DND-41 (cell line): ENCODE measurements at regions not wholly inside any gene's neighbourhood (a gene's known extent, or its start where the extent isn't known, plus 50 kb on each side); places are given as distances from the start of the nearest gene placed in this dataset.

Source experiments
- ATAC-seq: fragments of 200-7000 bp; cut with Tn5 transposase; 3 replicates; pipeline ENCODE4 v1.9.1; 2021; ENCODE audit warnings: low read depth; ENCODE audit not compliant: insufficient read depth
- DNase-seq: peaks from one replicate; pipeline ENCODE4 v3.0.0-alpha.2; 2020
- H2AFZ ChIP-seq: 2 replicates; pipeline ENCODE4 v1.6.0; 2012; ENCODE audit warnings: low read depth, low read length
- H3K27ac ChIP-seq: 2 replicates; pipeline ENCODE4 v1.5.1; 2012; ENCODE audit warnings: low read length, inconsistent platforms
- H3K27me3 ChIP-seq: fragments of 200-600 bp; sonication (generic); 2 replicates; pipeline ENCODE4 v1.6.0; 2012; ENCODE audit warnings: low read length, mild to moderate bottlenecking, inconsistent platforms; ENCODE audit not compliant: insufficient read depth, poor library complexity
- H3K36me3 ChIP-seq: 2 replicates; pipeline ENCODE4 v1.5.1; 2012; ENCODE audit warnings: low read length, inconsistent platforms; ENCODE audit not compliant: insufficient read depth
- H3K4me1 ChIP-seq: 2 replicates; pipeline ENCODE4 v1.5.1; 2012; ENCODE audit warnings: mild to moderate bottlenecking, low read length; ENCODE audit not compliant: insufficient read depth
- H3K4me2 ChIP-seq: 2 replicates; pipeline ENCODE4 v1.6.0; 2012; ENCODE audit warnings: mild to moderate bottlenecking, moderate library complexity, low read length, inconsistent platforms; ENCODE audit not compliant: insufficient read depth
- H3K4me3 ChIP-seq, 2 experiments: fragments of 200-600 bp in 1 of 2; shearing (Covaris generic) in 1 of 2; 2 replicates each; pipeline ENCODE4 v1.5.1; 2012 to 2016; ENCODE audit warnings: inconsistent platforms in 2 of 2, low read length in 2 of 2, mild to moderate bottlenecking in 2 of 2, low read depth in 1 of 2, moderate library complexity in 1 of 2
- H3K79me2 ChIP-seq: 2 replicates; pipeline ENCODE4 v1.6.0; 2012; ENCODE audit warnings: low read length, inconsistent platforms; ENCODE audit not compliant: insufficient read depth
- H3K9ac ChIP-seq: 2 replicates; pipeline ENCODE4 v1.6.0; 2012; ENCODE audit warnings: low read depth, mild to moderate bottlenecking, inconsistent platforms, low read length, moderate library complexity
- H3K9me3 ChIP-seq: 2 replicates; pipeline ENCODE4 v1.5.1; 2012; ENCODE audit warnings: low read length, moderate library complexity, mild to moderate bottlenecking, inconsistent platforms; ENCODE audit not compliant: insufficient read depth, severe bottlenecking
- H4K20me1 ChIP-seq: 2 replicates; pipeline ENCODE4 v1.6.0; 2012; ENCODE audit warnings: low read length; ENCODE audit not compliant: insufficient read depth
- CTCF ChIP-seq: IDR thresholded peaks from 2 replicates; pipeline ENCODE4 v1.5.1; 2012; ENCODE audit warnings: borderline replicate concordance, low read length, moderate library complexity, mild to moderate bottlenecking; ENCODE audit not compliant: poor library complexity, severe bottlenecking; ENCODE audit errors: extremely low read depth
- EZH2 ChIP-seq: IDR thresholded peaks from 3 replicates; pipeline ENCODE4 v1.6.1; 2012; ENCODE audit warnings: borderline replicate concordance, low read depth, mild to moderate bottlenecking, moderate library complexity, low read length, inconsistent platforms; ENCODE audit not compliant: severe bottlenecking

- TF ChIP-seq EZH2 (no peak), CTCF (no peak)
- Histone ChIP-seq H3K9ac (no peak overlapping the region), H3K4me1 (no peaks in the 10 kb centered on the region), H3K9me3 (peaks cover 11% of the 10 kb centered on the region), H3K36me3 (no peaks in the 10 kb centered on the region), H3K27ac (no peak overlapping the region), H2AFZ (no peak overlapping the region), H4K20me1 (no peaks in the 10 kb centered on the region), H3K4me2 (no peak overlapping the region), H3K4me3 (no peak overlapping the region), H3K79me2 (no peaks in the 10 kb centered on the region), H3K27me3 (no peaks in the 10 kb centered on the region)
- no peak for ATAC-seq
- DNase-seq, result no peak
Observed at GRCh38 chr10:56934515-56934914, 573.5 kb upstream of the ZWINT start.

- no peaks in the 10 kb centered on the region for H3K4me1 ChIP-seq
- no peaks in the 10 kb centered on the region for H3K36me3 ChIP-seq
- no peaks in the 10 kb centered on the region for H3K9me3 ChIP-seq
- no peak for DNase-seq
- ATAC-seq, result no peak
- no peaks in the 10 kb centered on the region for H3K27me3 ChIP-seq
- no peak overlapping the region for H2AFZ ChIP-seq
- H3K79me2 ChIP-seq, result no peaks in the 10 kb centered on the region
- no peak overlapping the region for H3K9ac ChIP-seq
- H3K4me2 ChIP-seq, result no peak overlapping the region
- no peak overlapping the region for H3K27ac ChIP-seq
- H3K4me3 ChIP-seq, result no peak overlapping the region
- no peak for TF ChIP-seq EZH2
- no peak for TF ChIP-seq CTCF
- H4K20me1 ChIP-seq, result no peaks in the 10 kb centered on the region
Observed at GRCh38 chr10:56928714-56929113, 567.7 kb upstream of the ZWINT start.

GRCh38 chr10:56927701-56928100, 566.6 kb upstream of the ZWINT start:
- ATAC-seq (no peak), DNase-seq (no peak)
- no peaks in the 10 kb centered on the region for H4K20me1 ChIP-seq
- peaks cover 4% of the 10 kb centered on the region for H3K9me3 ChIP-seq
- H3K4me1 ChIP-seq, result no peaks in the 10 kb centered on the region
- TF ChIP-seq EZH2 (no peak), CTCF (no peak)
- no peaks in the 10 kb centered on the region for H3K36me3 ChIP-seq
- no peak overlapping the region for H3K27ac ChIP-seq
- no peak overlapping the region for H3K4me3 ChIP-seq
- H3K79me2 ChIP-seq, result no peaks in the 10 kb centered on the region
- H3K27me3 ChIP-seq, result no peaks in the 10 kb centered on the region
- H3K4me2 ChIP-seq, result no peak overlapping the region
- no peak overlapping the region for H3K9ac ChIP-seq
- no peak overlapping the region for H2AFZ ChIP-seq
